SK-N-DZ (cell line): ENCODE measurements at regions not wholly inside any gene's neighbourhood (a gene's known extent, or its start where the extent isn't known, plus 50 kb on each side); places are given as distances from the start of the nearest gene placed in this dataset.
A peak's percentile ranks its signal among the peaks of the same experiment; 100 is the strongest.
"Not testable (repeated sequence)": the region's sequence is repeated elsewhere in the genome, so short reads cannot be mapped to it uniquely, and the experiment has no call there.

Source experiments
- DNase-seq: peaks from one replicate; pipeline ENCODE4 v3.0.0-alpha.2; 2015; ENCODE audit warnings: low spot score

- no peak for DNase-seq
These were observed 137.0 kb downstream of the CEBPB start for GRCh38 chr20:50327666-50328065.

- no peak for DNase-seq
These were observed 137.8 kb downstream of the CEBPB start for GRCh38 chr20:50328222-50328979.

GRCh38 chr20:50328996-50329898 lies 138.6 kb downstream of the CEBPB start:
- no peak for DNase-seq

GRCh38 chr20:50329981-50330503 lies 139.4 kb downstream of the CEBPB start:
- DNase-seq = no peak

GRCh38 chr20:50330504-50331313 lies 140.1 kb downstream of the CEBPB start:
- DNase-seq = no peak

GRCh38 chr20:50331469-50332363 lies 141.1 kb downstream of the CEBPB start:
- DNase-seq = no peak

GRCh38 chr20:50332491-50332980 lies 141.9 kb downstream of the CEBPB start:
- no peak for DNase-seq

- no peak for DNase-seq
These were observed 142.6 kb downstream of the CEBPB start for GRCh38 chr20:50333131-50333670.

- DNase-seq = no peak
These were observed 143.2 kb downstream of the CEBPB start for GRCh38 chr20:50333812-50334211.

- not testable (repeated sequence) for DNase-seq
These were observed 143.9 kb downstream of the CEBPB start for GRCh38 chr20:50334512-50334911.

- DNase-seq = peak; percentile 58
These were observed 144.5 kb downstream of the CEBPB start for GRCh38 chr20:50335105-50335504.

GRCh38 chr20:50335866-50336265 lies 145.2 kb downstream of the CEBPB start:
- no peak for DNase-seq

- DNase-seq = no peak
These were observed 146.0 kb downstream of the CEBPB start for GRCh38 chr20:50336661-50337060.

GRCh38 chr20:50337521-50338466 lies 147.2 kb downstream of the CEBPB start:
- DNase-seq = no peak

GRCh38 chr20:50338479-50339391 lies 148.1 kb downstream of the CEBPB start:
- DNase-seq = peak; percentile 38

- no peak for DNase-seq
These were observed 148.9 kb downstream of the CEBPB start for GRCh38 chr20:50339466-50339901.

GRCh38 chr20:50340541-50340940 lies 149.9 kb downstream of the CEBPB start:
- no peak for DNase-seq

- DNase-seq = no peak
These were observed 150.4 kb downstream of the CEBPB start for GRCh38 chr20:50341050-50341449.
